ENCODE measurements at regions not wholly inside any gene's neighbourhood (a gene's known extent, or its start where the extent isn't known, plus 50 kb on each side); places are given as distances from the start of the nearest gene placed in this dataset.

DNA sequence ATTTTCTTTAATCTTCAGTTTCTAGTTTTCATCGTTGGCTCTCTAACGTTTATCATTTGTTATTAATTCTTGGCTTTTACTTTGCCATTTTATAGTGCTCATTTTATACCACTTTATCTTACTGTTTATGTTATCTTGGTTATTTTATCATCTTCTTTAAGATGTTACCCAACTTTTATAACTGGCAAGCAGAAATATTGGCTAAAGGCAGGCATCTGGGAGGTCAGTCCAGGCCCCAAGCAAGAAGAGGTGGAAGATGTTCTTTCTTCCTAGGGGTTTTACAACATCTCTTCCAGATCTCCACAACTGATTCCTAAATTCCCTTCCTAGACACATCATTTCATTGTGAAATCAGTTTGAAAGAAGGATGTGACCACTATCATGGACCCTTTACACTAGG lies 208.1 kb downstream of the AHR start:
- no peak for ATAC-seq
- no peak for DNase-seq
- H3K4me1 Mint-ChIP-seq (ENCODE audit: low read depth), result no peaks in the 10 kb centered on the region
- no peak overlapping the region for H3K27ac Mint-ChIP-seq
- peaks cover 2% of the 10 kb centered on the region for H3K27me3 Mint-ChIP-seq
- TF ChIP-seq, protein P1, sequence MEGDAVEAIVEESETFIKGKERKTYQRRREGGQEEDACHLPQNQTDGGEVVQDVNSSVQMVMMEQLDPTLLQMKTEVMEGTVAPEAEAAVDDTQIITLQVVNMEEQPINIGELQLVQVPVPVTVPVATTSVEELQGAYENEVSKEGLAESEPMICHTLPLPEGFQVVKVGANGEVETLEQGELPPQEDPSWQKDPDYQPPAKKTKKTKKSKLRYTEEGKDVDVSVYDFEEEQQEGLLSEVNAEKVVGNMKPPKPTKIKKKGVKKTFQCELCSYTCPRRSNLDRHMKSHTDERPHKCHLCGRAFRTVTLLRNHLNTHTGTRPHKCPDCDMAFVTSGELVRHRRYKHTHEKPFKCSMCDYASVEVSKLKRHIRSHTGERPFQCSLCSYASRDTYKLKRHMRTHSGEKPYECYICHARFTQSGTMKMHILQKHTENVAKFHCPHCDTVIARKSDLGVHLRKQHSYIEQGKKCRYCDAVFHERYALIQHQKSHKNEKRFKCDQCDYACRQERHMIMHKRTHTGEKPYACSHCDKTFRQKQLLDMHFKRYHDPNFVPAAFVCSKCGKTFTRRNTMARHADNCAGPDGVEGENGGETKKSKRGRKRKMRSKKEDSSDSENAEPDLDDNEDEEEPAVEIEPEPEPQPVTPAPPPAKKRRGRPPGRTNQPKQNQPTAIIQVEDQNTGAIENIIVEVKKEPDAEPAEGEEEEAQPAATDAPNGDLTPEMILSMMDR (IDR thresholded peaks at IDR 0.05), result no peak
- H3K9me3 Mint-ChIP-seq, result no peaks in the 10 kb centered on the region
- H3K4me3 Mint-ChIP-seq, result no peak overlapping the region
- intact Hi-C loops (cut with micrococcal nuclease), result no loop called here
- ChIA-PET POLR2A (no interaction called here), CTCF (no interaction called here)
- H3K36me3 Mint-ChIP-seq (ENCODE audit: low read depth), result no peaks in the 10 kb centered on the region

DNA sequence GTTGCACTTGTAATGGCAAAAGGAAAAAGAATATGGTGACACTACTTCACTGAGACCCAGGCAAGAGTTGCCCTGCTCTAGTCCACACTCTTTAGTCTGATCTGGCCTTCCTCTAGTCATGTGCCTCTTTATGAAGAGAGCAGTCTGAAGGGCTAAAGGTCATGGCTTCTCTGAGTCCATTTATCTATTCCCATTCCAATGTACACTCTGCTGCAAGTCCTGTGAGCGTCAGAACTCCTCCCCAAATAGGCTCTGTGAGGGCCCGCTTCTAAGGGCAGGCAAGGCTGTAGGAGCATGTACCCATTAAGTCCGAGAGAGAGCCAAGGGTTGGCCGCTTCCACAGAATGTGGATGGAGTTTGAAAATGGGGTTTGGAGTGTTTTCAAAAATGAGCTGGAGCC lies 209.3 kb downstream of the AHR start:
- DNase-seq, result no peak
- intact Hi-C loops (cut with micrococcal nuclease), result no loop called here
- no peak for ATAC-seq
- peaks cover 2% of the 10 kb centered on the region for H3K27me3 Mint-ChIP-seq
- TF ChIP-seq, protein P1 (IDR thresholded peaks at IDR 0.05), result no peak
- POLR2A ChIA-PET, result no interaction called here
- H3K4me1 Mint-ChIP-seq (ENCODE audit: low read depth), result no peaks in the 10 kb centered on the region
- H3K9me3 Mint-ChIP-seq, result no peaks in the 10 kb centered on the region
- CTCF ChIA-PET, result no interaction called here
- H3K4me3 Mint-ChIP-seq, result no peak overlapping the region
- no peaks in the 10 kb centered on the region for H3K36me3 Mint-ChIP-seq (ENCODE audit: low read depth)
- no peak overlapping the region for H3K27ac Mint-ChIP-seq

DNA sequence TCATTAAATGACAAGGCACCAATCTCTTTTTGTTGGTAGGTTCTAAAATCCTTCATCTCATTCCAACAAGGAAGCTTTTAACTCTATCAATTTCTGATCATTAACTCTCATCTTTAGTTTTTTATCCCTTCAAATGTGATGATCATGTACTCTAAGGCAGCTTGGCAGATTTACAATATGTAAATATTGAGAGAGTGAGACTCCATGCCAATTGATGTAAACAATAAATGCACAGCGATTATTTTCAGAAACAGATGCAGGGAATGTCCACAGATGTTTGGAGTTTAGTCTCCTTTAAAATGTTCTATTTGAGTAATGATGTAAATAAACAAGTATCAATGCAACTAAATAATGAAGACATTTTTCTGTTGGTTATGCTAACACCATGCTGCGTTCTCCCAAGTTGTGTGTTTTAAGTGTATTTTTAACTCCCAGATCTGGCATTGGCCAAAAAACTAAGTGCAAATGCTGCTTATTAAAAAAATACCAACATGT lies 213.8 kb downstream of the AHR start:
- ATAC-seq, result no peak
- intact Hi-C loops (cut with micrococcal nuclease), result no loop called here
- Mint-ChIP-seq H3K9me3 (no peaks in the 10 kb centered on the region), H3K4me3 (no peak overlapping the region), H3K27me3 (no peaks in the 10 kb centered on the region), H3K27ac (no peak overlapping the region), H3K4me1 (ENCODE audit: low read depth) (no peaks in the 10 kb centered on the region), H3K36me3 (ENCODE audit: low read depth) (no peaks in the 10 kb centered on the region)
- ChIA-PET CTCF (no interaction called here), POLR2A (no interaction called here)
- TF ChIP-seq, protein P1 (IDR thresholded peaks at IDR 0.05), result no peak
- DNase-seq, result no peak

DNA sequence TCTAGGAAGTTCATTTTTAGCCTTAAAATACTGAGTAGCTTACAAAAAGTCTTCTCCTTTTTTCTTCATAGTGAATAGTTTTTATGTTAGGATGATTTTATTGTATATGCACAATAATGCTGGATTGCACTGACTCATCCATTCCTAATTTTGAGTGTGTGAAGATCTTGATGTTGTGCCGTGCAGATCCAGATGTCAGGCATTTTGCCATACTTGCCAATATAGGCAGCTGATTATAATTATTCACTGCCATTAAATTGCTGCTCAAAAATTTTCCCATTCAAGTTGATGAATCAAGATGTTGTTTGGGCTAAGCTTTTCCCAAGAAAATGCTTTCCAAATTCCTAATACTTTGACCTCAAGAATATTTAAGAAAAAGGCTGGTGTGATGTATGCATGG lies 218.3 kb downstream of the AHR start:
- Mint-ChIP-seq H3K9me3 (no peaks in the 10 kb centered on the region), H3K27me3 (peaks cover 1% of the 10 kb centered on the region), H3K4me3 (no peak overlapping the region), H3K36me3 (ENCODE audit: low read depth) (no peaks in the 10 kb centered on the region), H3K4me1 (ENCODE audit: low read depth) (peaks cover 3% of the 10 kb centered on the region), H3K27ac (no peak overlapping the region)
- ATAC-seq, result no peak
- intact Hi-C loops (cut with micrococcal nuclease), result no loop called here
- TF ChIP-seq, protein P1 (IDR thresholded peaks at IDR 0.05), result no peak
- ChIA-PET POLR2A (no interaction called here), CTCF (interaction anchor here (1.4 kb wide), 1 partner anchor 15 kb away, joined by 3 read pairs; no protein-coding TSS in a partner anchor)
- DNase-seq, result no peak

DNA sequence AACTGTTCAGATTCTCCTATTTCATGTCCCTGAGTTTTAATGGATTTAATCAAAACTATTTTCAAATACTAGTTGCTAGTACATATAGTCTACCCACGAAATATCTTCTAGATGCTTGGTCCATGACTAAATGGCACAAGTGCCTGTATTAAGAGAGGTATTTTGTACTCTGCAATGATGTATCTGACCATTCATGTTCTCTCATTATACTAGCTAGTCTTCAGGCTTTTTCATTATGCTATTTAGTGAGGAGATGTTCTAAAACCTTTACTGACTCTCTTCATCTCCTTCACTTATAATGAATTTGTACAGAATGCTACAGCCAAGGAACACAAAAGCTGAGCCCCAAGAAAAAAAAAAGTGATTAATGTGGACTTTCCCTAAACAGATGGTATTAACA lies 222.5 kb downstream of the AHR start:
- DNase-seq (no peak), ATAC-seq (no peak)
- TF ChIP-seq, protein P1 (IDR thresholded peaks at IDR 0.05), result no peak
- Mint-ChIP-seq H3K9me3 (no peaks in the 10 kb centered on the region), H3K4me3 (no peak overlapping the region), H3K27ac (no peak overlapping the region), H3K27me3 (peaks cover 1% of the 10 kb centered on the region), H3K4me1 (ENCODE audit: low read depth) (peaks cover 5% of the 10 kb centered on the region), H3K36me3 (ENCODE audit: low read depth) (no peaks in the 10 kb centered on the region)
- intact Hi-C loops (cut with micrococcal nuclease), result no loop called here
- ChIA-PET POLR2A (no interaction called here), CTCF (interaction anchor here (1.0 to 1.5 kb wide), 2 partner anchors 213 to 538 kb away, joined by 4 read pairs; no protein-coding TSS in a partner anchor)
